HEK293 (cell line): ENCODE measurements at regions not wholly inside any gene's neighbourhood (a gene's known extent, or its start where the extent isn't known, plus 50 kb on each side); places are given as distances from the start of the nearest gene placed in this dataset.

Experiments
- HOXA7 ChIP-seq: sonication (generic); formaldehyde crosslinking; IDR thresholded peaks from 2 replicates; pipeline ENCODE4 v1.8.1; 2022; ENCODE audit warnings: missing genetic modification reagents, borderline replicate concordance
- MYNN ChIP-seq: fragments of 450-650 bp; formaldehyde crosslinking; IDR thresholded peaks from 2 replicates; pipeline ENCODE4 v1.5.1; 2016; ENCODE audit warnings: missing biosample characterization, missing genetic modification characterization, borderline replicate concordance
- PATZ1 ChIP-seq: fragments of 450-650 bp; formaldehyde crosslinking; IDR thresholded peaks from 2 replicates; pipeline ENCODE4 v1.5.1; 2016; ENCODE audit warnings: missing biosample characterization, missing genetic modification characterization
- SETDB1 ChIP-seq: IDR thresholded peaks from one replicate; pipeline ENCODE4 v1.6.1; 2017; ENCODE audit warnings: mild to moderate bottlenecking, low read length, moderate library complexity, mixed read lengths; ENCODE audit not compliant: insufficient read length
- WT1 ChIP-seq: fragments of 450-650 bp; formaldehyde crosslinking; IDR thresholded peaks from 2 replicates; pipeline ENCODE4 v1.5.1; 2016; ENCODE audit warnings: missing biosample characterization, missing genetic modification characterization
- ZBTB17 ChIP-seq: fragments of 450-650 bp; formaldehyde crosslinking; IDR thresholded peaks from 2 replicates; pipeline ENCODE4 v1.5.1; 2016; ENCODE audit warnings: missing biosample characterization, missing genetic modification characterization
- ZNF140 ChIP-seq: fragments of 450-650 bp; formaldehyde crosslinking; IDR thresholded peaks from 2 replicates; pipeline ENCODE4 v1.5.1; 2016; ENCODE audit warnings: missing biosample characterization, missing genetic modification characterization
- ZNF18 ChIP-seq: fragments of 450-650 bp; formaldehyde crosslinking; IDR thresholded peaks from 2 replicates; pipeline ENCODE4 v1.5.1; 2016; ENCODE audit warnings: missing biosample characterization, missing genetic modification characterization
- ZNF324 ChIP-seq: fragments of 450-650 bp; formaldehyde crosslinking; IDR thresholded peaks from 2 replicates; pipeline ENCODE4 v1.5.1; 2016; ENCODE audit warnings: missing biosample characterization, missing genetic modification characterization
- ZNF561 ChIP-seq: fragments of 450-650 bp; IDR thresholded peaks from 2 replicates; pipeline ENCODE4 v1.5.1; 2018; ENCODE audit warnings: missing biosample characterization, missing genetic modification characterization, borderline replicate concordance
- ZNF777 ChIP-seq: fragments of 450-650 bp; formaldehyde crosslinking; IDR thresholded peaks from 2 replicates; pipeline ENCODE4 v1.5.1; 2017; ENCODE audit warnings: missing biosample characterization, missing genetic modification characterization, borderline replicate concordance
- ZNF830 ChIP-seq: fragments of 450-650 bp; IDR thresholded peaks from 2 replicates; pipeline ENCODE4 v1.5.0; 2018; ENCODE audit warnings: missing biosample characterization, missing genetic modification characterization, low read depth, mild to moderate bottlenecking, moderate library complexity

- no peak for TF ChIP-seq ZNF777 (tag by site-specific recombination)
- no peak for TF ChIP-seq MYNN (tag by site-specific recombination)
- TF ChIP-seq SETDB1: no peak
- no peak for TF ChIP-seq ZNF324 (tag by site-specific recombination)
- TF ChIP-seq ZNF561 (tag by site-specific recombination): no peak
- no peak for TF ChIP-seq ZNF140 (tag by site-specific recombination)
- no peak for TF ChIP-seq ZNF18 (tag by site-specific recombination)
- TF ChIP-seq WT1 (tag by site-specific recombination): no peak
- TF ChIP-seq ZNF830: no peak
- no peak for TF ChIP-seq PATZ1
- no peak for TF ChIP-seq ZBTB17 (tag by site-specific recombination)
- no peak for TF ChIP-seq HOXA7
Measured at GRCh38 chr15:98536976-98537375, 111.4 kb upstream of the IGF1R start.
